GM19351 (cell line): ENCODE measurements at regions not wholly inside any gene's neighbourhood (a gene's known extent, or its start where the extent isn't known, plus 50 kb on each side); places are given as distances from the start of the nearest gene placed in this dataset.

Experiments used
- ATAC-seq: cut with Tn5 transposase; IDR thresholded peaks from one replicate; pipeline ENCODE4 v1.9.1; 2021; ENCODE audit warnings: mild to moderate bottlenecking, moderate library complexity; ENCODE audit not compliant: unreplicated experiment

DNA sequence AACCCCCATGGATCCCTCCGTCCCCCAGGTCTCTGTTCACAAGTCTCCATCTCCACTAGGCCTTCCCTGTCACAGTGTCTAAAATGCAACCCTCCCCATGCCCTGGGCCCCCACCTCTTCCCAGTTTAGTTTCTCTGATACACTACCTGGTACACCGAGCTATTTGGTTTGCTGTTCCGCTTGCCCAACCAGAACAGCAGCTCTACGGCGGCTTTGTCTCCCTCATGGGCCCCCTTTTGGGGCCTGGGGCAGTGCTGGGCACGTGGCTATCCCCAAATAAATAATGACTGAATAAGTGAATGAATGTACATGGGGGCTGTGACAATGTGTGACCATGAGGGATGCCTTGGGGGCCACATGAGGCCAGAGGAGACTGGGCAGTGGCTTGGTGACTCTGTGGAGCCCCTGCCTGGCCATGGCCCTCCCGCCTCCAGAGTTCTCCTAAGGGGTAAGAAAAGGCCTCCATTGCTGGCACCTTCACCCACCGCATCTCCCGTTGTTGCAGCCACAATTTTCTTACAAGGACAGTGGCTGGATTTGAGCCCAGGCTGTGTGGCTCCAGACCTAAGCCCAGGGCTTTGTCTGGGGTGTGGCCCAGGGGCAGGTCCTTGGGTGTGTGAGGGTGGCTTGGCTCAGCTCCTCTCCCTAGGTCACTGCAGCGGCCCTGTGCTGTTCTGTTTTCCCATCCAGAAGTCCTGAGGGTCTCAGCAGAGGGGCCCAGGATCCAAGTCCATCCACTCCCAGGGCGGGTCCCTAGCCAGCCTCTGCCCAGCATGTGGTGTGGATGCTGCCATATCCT lies 408.5 kb upstream of the SULF2 start:
- no peak for ATAC-seq

DNA sequence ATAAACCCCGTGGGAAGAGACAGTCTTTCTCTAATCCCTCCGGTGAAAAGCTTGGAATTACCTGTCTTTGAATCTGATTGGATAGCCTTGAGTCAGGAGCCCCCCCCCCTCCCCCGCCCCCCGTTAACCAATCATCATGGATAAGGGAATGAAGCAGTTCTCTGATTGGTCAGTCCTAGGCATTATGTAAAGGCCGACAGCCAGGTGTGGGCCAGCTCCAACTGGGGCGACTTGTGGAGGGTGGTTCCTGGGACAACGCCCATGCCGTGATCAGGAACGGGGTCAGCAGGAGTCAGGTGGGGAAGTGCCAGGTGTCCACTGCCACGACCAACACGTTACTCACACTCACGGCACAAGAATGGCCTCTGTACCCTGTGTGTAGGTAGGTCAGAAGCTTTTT lies 406.8 kb upstream of the SULF2 start:
- ATAC-seq = no peak

- ATAC-seq = no peak
Measured at GRCh38 chr20:48191200-48191599, 405.9 kb upstream of the SULF2 start.

- ATAC-seq = no peak
Measured at GRCh38 chr20:48190757-48191156, 405.5 kb upstream of the SULF2 start.

DNA sequence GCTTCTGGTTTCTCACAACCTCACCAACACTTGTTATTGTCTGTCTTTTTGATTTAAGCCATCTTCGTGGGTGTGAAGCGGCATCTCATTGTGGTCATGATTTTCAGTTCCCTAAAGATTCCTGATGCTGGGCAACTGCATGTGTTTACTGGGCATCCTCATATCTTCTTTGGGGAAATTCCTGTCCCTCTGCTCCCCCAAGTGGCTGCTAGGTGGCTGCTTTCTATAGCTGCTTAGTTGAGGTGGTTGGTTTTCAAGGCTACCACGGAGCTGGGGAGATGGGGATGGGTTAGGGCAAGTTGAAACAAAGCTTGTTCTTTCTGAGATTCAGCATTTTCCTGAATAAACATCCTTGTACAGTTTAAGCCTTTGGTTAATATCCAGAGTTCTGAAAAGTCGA lies 403.9 kb upstream of the SULF2 start:
- no peak for ATAC-seq

GRCh38 chr20:48187851-48188250 lies 402.6 kb upstream of the SULF2 start:
- ATAC-seq = no peak

DNA sequence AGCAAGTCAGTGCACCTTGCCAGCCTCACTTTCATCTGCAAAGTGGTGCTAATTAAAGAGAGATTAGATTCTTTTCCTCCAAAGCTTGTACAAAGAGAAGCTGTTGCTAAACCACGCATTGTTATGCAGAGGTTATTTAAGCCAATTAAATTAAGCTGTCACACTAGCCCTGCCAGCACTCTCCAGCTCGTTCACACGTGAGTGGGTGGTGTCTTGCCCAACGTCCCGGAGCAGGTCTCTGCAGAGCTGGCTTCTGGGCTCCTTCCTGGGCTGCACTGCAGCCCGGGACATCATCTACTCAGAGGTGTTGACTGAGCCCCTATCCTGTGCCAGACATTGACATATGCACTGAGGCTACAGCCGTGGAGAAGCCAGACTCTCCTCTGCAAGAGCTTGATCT lies 401.6 kb upstream of the SULF2 start:
- no peak for ATAC-seq

GRCh38 chr20:48186447-48186846 lies 401.2 kb upstream of the SULF2 start:
- no peak for ATAC-seq

GRCh38 chr20:48184229-48184628 lies 398.9 kb upstream of the SULF2 start:
- no peak for ATAC-seq

GRCh38 chr20:48181261-48181935 lies 396.1 kb upstream of the SULF2 start:
- no peak for ATAC-seq

GRCh38 chr20:48180618-48181017 lies 395.3 kb upstream of the SULF2 start:
- ATAC-seq = no peak

DNA sequence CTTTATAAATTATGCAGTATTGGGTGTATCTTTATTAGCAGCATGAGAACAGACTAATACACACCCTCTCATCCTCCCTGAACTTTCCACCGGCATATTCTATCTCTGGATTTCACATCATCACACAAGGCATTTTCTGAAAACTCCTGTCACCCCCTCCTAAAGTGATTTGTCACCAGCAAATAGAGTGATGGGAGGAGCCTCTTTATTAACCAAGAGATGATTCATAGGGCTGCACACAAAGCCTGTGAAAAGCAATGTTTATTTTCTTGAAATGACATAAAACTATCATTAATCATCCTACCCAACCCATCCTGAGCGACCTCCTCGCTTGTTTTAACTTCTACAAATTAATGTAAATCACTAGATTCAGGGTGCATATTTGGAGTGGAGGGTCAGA lies 394.7 kb upstream of the SULF2 start:
- ATAC-seq = no peak

GRCh38 chr20:48178633-48179032 lies 393.4 kb upstream of the SULF2 start:
- ATAC-seq = no peak

GRCh38 chr20:48177058-48177457 lies 391.8 kb upstream of the SULF2 start:
- no peak for ATAC-seq

DNA sequence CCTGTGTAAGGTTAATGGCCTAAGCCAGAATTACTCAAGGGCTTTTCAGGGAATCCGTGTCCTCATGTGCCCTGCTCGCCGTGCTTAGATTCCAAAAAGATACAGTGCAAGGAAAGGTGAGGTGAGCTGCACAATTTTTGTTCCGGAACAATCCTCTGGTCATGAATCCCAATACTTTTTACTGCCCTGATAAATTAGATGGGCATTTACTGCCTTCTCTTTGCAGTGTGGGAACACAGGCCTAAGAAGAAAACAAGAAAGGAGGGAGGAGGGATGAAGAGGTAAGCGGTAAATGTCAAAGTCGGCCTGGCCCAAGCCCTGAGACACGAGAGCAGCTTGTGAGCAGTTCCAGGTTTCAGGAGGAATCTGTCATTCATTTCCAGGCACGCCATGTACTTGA lies 390.9 kb upstream of the SULF2 start:
- ATAC-seq = no peak

GRCh38 chr20:48175261-48175660 lies 390.0 kb upstream of the SULF2 start:
- ATAC-seq = no peak

- no peak for ATAC-seq
Measured at GRCh38 chr20:48172357-48172702, 387.0 kb upstream of the SULF2 start.

GRCh38 chr20:48171626-48172356 lies 386.5 kb upstream of the SULF2 start:
- no peak for ATAC-seq

DNA sequence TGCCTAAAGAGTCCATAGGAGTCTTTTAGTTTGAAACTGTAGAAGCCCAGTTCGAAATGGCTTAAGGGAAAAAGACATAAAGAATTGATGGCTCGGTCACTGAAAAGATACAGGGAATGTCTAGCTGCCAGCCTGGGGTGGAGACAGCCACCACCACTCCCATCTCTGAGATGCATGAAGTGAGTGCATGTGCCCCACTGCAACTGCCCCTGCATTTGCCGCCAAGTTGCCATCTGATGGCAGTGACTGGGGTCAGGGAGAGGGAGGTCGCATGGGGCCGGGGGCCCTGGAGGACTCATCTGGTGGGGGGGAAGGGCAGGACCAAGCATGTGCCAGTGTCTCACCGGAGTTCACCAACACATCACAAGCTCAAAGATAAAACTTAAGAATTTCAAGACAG lies 385.8 kb upstream of the SULF2 start:
- no peak for ATAC-seq

- no peak for ATAC-seq
Measured at GRCh38 chr20:48170625-48171024, 385.3 kb upstream of the SULF2 start.

GRCh38 chr20:48169650-48170225 lies 384.5 kb upstream of the SULF2 start:
- no peak for ATAC-seq
